WERI-Rb-1 (cell line): ENCODE measurements at regions not wholly inside any gene's neighbourhood (a gene's known extent, or its start where the extent isn't known, plus 50 kb on each side); places are given as distances from the start of the nearest gene placed in this dataset.

ENCODE experiments used
- DNase-seq: peaks from one replicate; pipeline ENCODE4 v3.0.0-alpha.2; 2020
- H3K27ac ChIP-seq: fragments of 250-450 bp; sonication (Bioruptor Pico); 2 replicates; pipeline ENCODE4 v1.5.1; 2020; ENCODE audit warnings: mild to moderate bottlenecking, moderate library complexity
- H3K27me3 ChIP-seq: fragments of 250-450 bp; sonication (Bioruptor Pico); 2 replicates; pipeline ENCODE4 v1.5.1; 2021; ENCODE audit warnings: mild to moderate bottlenecking, low read depth, moderate library complexity; ENCODE audit not compliant: insufficient read depth, severe bottlenecking
- H3K36me3 ChIP-seq: fragments of 250-450 bp; sonication (Bioruptor Pico); 2 replicates; pipeline ENCODE4 v1.5.1; 2020; ENCODE audit warnings: mild to moderate bottlenecking, moderate library complexity
- H3K4me3 ChIP-seq: 2 replicates; pipeline ENCODE4 v1.5.1; 2011; ENCODE audit warnings: low read depth, mild to moderate bottlenecking, control low read depth, low read length
- H3K9me3 ChIP-seq: fragments of 250-450 bp; sonication (Bioruptor Pico); 2 replicates; pipeline ENCODE4 v1.5.1; 2021; ENCODE audit warnings: mild to moderate bottlenecking, moderate library complexity; ENCODE audit not compliant: severe bottlenecking
- CTCF ChIP-seq: IDR thresholded peaks from 2 replicates; pipeline ENCODE4 v1.5.1; 2011; ENCODE audit warnings: low read depth, mild to moderate bottlenecking, control low read depth, inconsistent platforms, low read length

DNA sequence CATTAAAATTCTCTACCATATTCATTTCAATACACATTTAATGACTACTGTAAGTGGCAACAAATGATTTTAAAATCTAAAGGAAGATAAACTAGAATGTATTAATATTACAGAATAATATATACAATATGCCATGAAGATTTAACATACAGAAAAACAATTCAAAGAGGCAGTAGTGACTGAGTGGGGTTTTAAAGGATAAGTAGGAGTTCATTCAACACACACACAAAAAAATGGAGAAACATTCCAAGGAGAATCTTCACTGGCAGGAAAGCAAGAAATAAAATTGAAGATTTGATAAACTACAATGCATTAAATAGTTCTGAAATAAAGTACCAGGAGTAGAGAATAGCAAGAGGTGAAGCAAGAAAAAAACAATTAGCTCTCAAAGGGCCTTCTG, 215.1 kb downstream of the IBTK start:
- Histone ChIP-seq H3K36me3 (no peaks in the 10 kb centered on the region), H3K9me3 (no peaks in the 10 kb centered on the region), H3K27ac (no peak overlapping the region), H3K27me3 (no peaks in the 10 kb centered on the region), H3K4me3 (no peak overlapping the region)
- no peak for TF ChIP-seq CTCF
- DNase-seq, result no peak

DNA sequence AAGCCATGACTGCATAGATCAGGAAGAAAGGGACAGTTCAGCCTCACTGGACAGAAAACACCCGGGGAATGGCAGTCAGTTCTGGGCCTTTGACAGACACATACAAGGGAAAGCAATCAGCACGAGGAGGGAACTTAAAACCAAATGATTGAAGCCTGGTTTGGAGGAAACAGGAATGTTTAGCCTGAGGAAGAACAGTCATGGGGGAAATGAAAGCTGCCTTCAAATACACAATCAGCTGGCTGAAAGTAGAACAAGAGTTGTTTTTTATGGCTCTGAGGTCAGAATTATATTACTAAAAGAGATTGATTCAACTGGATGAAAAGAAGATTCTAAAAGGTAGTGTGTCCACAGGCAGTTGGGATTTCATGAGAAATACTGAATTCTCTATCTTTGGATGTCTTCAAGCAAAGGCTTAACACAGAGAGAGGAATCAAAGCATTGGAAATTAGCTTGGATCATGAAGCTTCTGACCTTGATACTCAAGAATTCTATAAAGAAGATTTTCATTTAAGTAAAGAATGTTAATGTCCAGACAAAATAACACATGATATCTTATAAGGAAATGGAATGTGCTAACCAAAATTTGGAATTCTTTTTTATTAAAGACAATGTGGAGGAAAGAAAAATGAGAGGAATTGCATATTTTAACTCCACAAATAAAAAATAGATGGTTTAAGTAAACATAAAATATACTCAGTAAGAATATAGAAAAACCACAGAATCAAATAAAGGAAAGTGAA, 216.6 kb downstream of the IBTK start:
- Histone ChIP-seq H3K4me3 (no peak overlapping the region), H3K9me3 (no peaks in the 10 kb centered on the region), H3K27ac (no peak overlapping the region), H3K27me3 (no peaks in the 10 kb centered on the region), H3K36me3 (no peaks in the 10 kb centered on the region)
- DNase-seq, result no peak
- TF ChIP-seq CTCF, result no peak

GRCh38 chr6:82030301-82030700, 217.2 kb downstream of the IBTK start:
- Histone ChIP-seq H3K9me3 (no peaks in the 10 kb centered on the region), H3K4me3 (no peak overlapping the region), H3K27me3 (no peaks in the 10 kb centered on the region), H3K27ac (no peak overlapping the region), H3K36me3 (no peaks in the 10 kb centered on the region)
- no peak for DNase-seq
- TF ChIP-seq CTCF, result no peak

DNA sequence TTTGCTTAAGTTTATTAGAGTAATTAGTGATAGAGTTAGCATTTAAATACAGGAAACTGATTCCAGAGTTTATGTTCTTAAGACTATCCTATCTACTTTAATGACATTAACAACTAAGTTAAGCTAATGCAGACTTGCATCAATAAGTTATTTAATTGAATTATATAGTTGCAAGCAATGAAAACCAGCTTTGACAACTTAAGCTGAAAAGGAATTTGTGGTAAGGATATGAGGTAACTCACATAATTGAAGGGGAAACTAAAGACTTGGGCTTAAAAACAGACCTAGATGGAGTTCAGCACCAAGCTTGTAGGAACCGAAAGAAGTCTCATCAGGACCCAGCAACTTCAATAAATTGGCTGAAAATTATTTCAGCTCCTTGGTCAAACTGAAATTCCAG, 222.3 kb downstream of the IBTK start:
- H3K27me3 ChIP-seq, result no peaks in the 10 kb centered on the region
- H3K36me3 ChIP-seq, result no peaks in the 10 kb centered on the region
- H3K9me3 ChIP-seq, result no peaks in the 10 kb centered on the region
- no peak overlapping the region for H3K27ac ChIP-seq
- no peak for TF ChIP-seq CTCF
- no peak overlapping the region for H3K4me3 ChIP-seq
- no peak for DNase-seq

- H3K4me3 ChIP-seq, result no peak overlapping the region
- no peak for TF ChIP-seq CTCF
- H3K27me3 ChIP-seq, result no peaks in the 10 kb centered on the region
- no peaks in the 10 kb centered on the region for H3K36me3 ChIP-seq
- no peak for DNase-seq
- no peak overlapping the region for H3K27ac ChIP-seq
- no peaks in the 10 kb centered on the region for H3K9me3 ChIP-seq
These were observed 224.9 kb downstream of the IBTK start for GRCh38 chr6:82022614-82023129.

GRCh38 chr6:82017773-82018172, 229.8 kb downstream of the IBTK start:
- no peak for DNase-seq
- Histone ChIP-seq H3K36me3 (no peaks in the 10 kb centered on the region), H3K9me3 (no peaks in the 10 kb centered on the region), H3K27ac (no peak overlapping the region), H3K27me3 (no peaks in the 10 kb centered on the region), H3K4me3 (no peak overlapping the region)
- no peak for TF ChIP-seq CTCF
